PFSK-1 (cell line): ENCODE measurements at regions not wholly inside any gene's neighbourhood (a gene's known extent, or its start where the extent isn't known, plus 50 kb on each side); places are given as distances from the start of the nearest gene placed in this dataset.

Experiments
- FOXP2 ChIP-seq: optimal IDR thresholded peaks from 2 replicates; pipeline ENCODE3; 2011; ENCODE audit warnings: borderline replicate concordance, control low read depth, inconsistent platforms; ENCODE audit not compliant: insufficient read depth; ENCODE audit errors: extremely low read length, extremely low read depth
- POLR2AphosphoS5 ChIP-seq: IDR thresholded peaks from 2 replicates; pipeline ENCODE4 v1.6.1; 2012; ENCODE audit warnings: low read depth, mild to moderate bottlenecking, control low read depth, low read length, moderate library complexity
- REST ChIP-seq, 2 experiments: IDR thresholded peaks; 2 replicates each; pipeline versions ENCODE4 v1.6.1 to v1.8.0; 2011 to 2012; ENCODE audit warnings: low read depth in 2 of 2, low read length in 2 of 2, control low read depth in 1 of 2, inconsistent platforms in 1 of 2, mild to moderate bottlenecking in 1 of 2, moderate library complexity in 1 of 2; ENCODE audit not compliant: insufficient read depth in 1 of 2
- SIN3A ChIP-seq: IDR thresholded peaks from 2 replicates; pipeline ENCODE4 v1.6.1; 2012; ENCODE audit warnings: mild to moderate bottlenecking, low read length, moderate library complexity, borderline replicate concordance; ENCODE audit not compliant: insufficient read depth
- TAF1 ChIP-seq: IDR thresholded peaks from 2 replicates; pipeline ENCODE4 v1.6.1; 2012; ENCODE audit warnings: low read length, control low read depth, borderline replicate concordance; ENCODE audit not compliant: insufficient read depth

DNA sequence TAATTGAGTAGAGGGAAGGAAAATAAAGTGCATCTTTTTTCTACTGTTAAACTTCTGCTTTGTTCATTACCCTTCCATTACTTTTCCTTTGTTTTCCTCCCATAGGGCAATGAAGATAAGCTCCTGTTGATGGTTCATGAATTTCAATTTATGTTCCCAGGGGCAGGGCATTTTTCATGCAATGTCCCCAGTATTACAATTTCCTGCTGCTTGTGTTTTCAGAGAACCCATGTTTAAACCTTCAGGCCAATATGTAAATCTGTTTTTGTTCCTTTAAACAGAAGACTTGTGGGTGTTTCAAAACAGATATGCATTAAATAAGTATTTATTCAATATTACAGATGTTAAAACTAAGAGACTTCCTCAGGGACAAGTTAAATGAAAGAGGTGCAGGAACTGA, 834.5 kb downstream of the ZPLD1 start:
- no peak for TF ChIP-seq SIN3A
- TF ChIP-seq TAF1 = no peak
- TF ChIP-seq POLR2AphosphoS5 = no peak
- no peak for TF ChIP-seq FOXP2
- no peak for TF ChIP-seq REST (IDR thresholded peaks at IDR 0.05; ENCODE audit: insufficient read depth in 1 of 2, low read depth in 2 of 2, low read length in 2 of 2)

GRCh38 chr3:103271575-103271974, 836.8 kb downstream of the ZPLD1 start:
- TF ChIP-seq TAF1 (no peak), SIN3A (no peak), FOXP2 (no peak), REST (IDR thresholded peaks at IDR 0.05; ENCODE audit: insufficient read depth in 1 of 2, low read depth in 2 of 2, low read length in 2 of 2) (no peak), POLR2AphosphoS5 (no peak)

DNA sequence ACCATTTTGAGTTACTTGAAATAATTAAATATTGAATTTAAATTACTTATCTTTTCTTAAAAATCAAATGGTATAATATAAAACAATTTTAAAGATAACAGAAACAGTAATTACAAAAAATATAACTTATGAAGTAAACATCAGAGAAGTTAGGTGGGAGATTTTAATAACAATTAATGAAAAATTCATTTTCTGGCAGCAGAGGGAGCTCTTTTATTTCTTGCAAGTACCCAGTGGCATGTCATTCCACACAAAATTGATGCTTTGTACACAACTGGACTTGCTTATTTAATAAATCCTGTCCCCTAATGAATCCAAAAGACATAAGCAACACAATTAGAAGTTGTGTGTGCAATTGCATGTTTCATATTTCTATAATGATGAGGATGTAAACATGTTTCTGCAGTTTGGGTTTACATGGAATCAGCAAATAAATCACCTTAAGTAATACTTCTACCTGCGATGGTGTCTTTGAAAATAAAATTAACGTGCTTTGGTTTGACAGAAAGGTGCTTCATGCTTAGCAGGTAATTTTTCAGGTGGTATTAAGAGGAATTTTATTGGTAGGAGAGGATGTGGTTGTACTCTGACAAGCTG, 861.3 kb downstream of the ZPLD1 start:
- TF ChIP-seq REST (IDR thresholded peaks at IDR 0.05; ENCODE audit: insufficient read depth in 1 of 2, low read depth in 2 of 2, low read length in 2 of 2) (no peak), FOXP2 (no peak), SIN3A (no peak), TAF1 (no peak), POLR2AphosphoS5 (no peak)

DNA sequence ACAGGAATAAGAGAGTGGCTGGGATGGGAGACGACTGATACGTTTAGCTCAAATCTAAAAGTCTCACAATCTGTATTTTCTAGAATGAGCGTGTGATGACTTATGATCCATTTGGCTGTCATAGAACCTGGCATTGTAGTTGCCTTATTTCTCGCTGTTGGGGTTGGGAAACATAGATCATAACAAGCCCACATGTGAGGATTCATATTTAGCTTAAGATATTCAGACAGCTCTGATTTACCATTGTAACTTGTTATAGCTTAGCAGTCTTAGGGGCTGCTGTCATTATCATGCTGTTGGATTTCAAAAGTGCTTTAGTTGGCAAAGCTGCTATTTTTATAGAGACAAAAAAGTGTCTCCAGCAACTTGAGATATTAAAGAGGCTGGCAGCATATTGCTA, 871.3 kb downstream of the ZPLD1 start:
- no peak for TF ChIP-seq POLR2AphosphoS5
- TF ChIP-seq TAF1 = no peak
- TF ChIP-seq FOXP2 = no peak
- no peak for TF ChIP-seq SIN3A
- TF ChIP-seq REST (IDR thresholded peaks at IDR 0.05; ENCODE audit: insufficient read depth in 1 of 2, low read depth in 2 of 2, low read length in 2 of 2) = no peak
